HepG2 (cell line): ENCODE measurements at regions not wholly inside any gene's neighbourhood (a gene's known extent, or its start where the extent isn't known, plus 50 kb on each side); places are given as distances from the start of the nearest gene placed in this dataset.

ENCODE experiments used
- ATAC-seq: fragments of 200-7000 bp; cut with Tn5 transposase; 3 replicates; pipeline ENCODE4 v1.9.1; 2020; ENCODE audit warnings: mild to moderate bottlenecking, moderate library complexity
- BruUV-seq: library from RNA; stranded (reverse); fragments of 400-500 nt; replicated peaks from 2 replicates; lab custom pipeline; 2021; lab: Mats Ljungman, UMichigan
- CTCF ChIA-PET: fragments of 300-600 bp; formaldehyde crosslinking; extraction: SDS; loops from one replicate; lab custom pipeline; 2021; ENCODE audit warnings: low total read pairs, inconsistent platforms, low intra/inter-chr PET ratio; lab: Yijun Ruan, JAX
- POLR2A ChIA-PET: fragments of 350-600 bp; sonication (Branson Sonifier 250); formaldehyde crosslinking; loops from one replicate; lab custom pipeline; 2020; ENCODE audit warnings: antibody characterized with exemption, inconsistent platforms; lab: Yijun Ruan, JAX
- DNase-seq: peaks from one replicate; pipeline ENCODE4 v3.0.0-alpha.2; 2015; ENCODE audit warnings: low spot score
- FAIRE-seq: peaks from 3 replicates; lab custom pipeline; 2011; peaks lifted over from hg19 to GRCh38; lab: Jason Lieb, UNC
- H2AFZ ChIP-seq: one replicate; pipeline ENCODE4 v1.6.1; 2011; ENCODE audit warnings: low read length, inconsistent platforms
- H3K27ac ChIP-seq: fragments of 300-600 bp; 3 replicates; pipeline ENCODE4 v1.8.0; 2011; ENCODE audit warnings: mixed run types, mild to moderate bottlenecking, mixed read lengths, low read length, inconsistent platforms; ENCODE audit not compliant: insufficient read depth; ENCODE audit errors: extremely low read length
- H3K27me3 ChIP-seq, 2 experiments: fragments of 200-600 bp in 1 of 2; 2 replicates in 1 of 2; 3 replicates in 1 of 2; pipeline versions ENCODE4 v1.6.0 to v1.8.0; 2011; ENCODE audit warnings: low read length in 2 of 2, mild to moderate bottlenecking in 2 of 2, moderate library complexity in 2 of 2, inconsistent platforms in 1 of 2; ENCODE audit not compliant: insufficient read depth in 2 of 2, control insufficient read depth in 1 of 2
- H3K36me3 ChIP-seq, 2 experiments: fragments of 200-600 bp in 1 of 2; replicated peaks in 1 of 2; 2 replicates in 1 of 2; 3 replicates in 1 of 2; pipeline versions ENCODE4 v1.5.1 to v1.8.0; 2011; ENCODE audit warnings: low read length in 2 of 2, inconsistent platforms in 1 of 2; ENCODE audit not compliant: insufficient read depth in 2 of 2, control insufficient read depth in 1 of 2
- H3K4me1 ChIP-seq: 2 replicates; pipeline ENCODE4 v1.5.1; 2012; ENCODE audit warnings: low read length, inconsistent platforms; ENCODE audit not compliant: insufficient read depth
- H3K4me2 ChIP-seq: 2 replicates; pipeline ENCODE4 v1.6.0; 2011; ENCODE audit warnings: low read depth, low read length, inconsistent platforms
- H3K4me3 ChIP-seq, 3 experiments: fragments of 200-600 bp in 1 of 3; sonication (generic), shearing (Covaris generic) in 1 of 3; replicated peaks in 1 of 3; 2 replicates each; pipeline ENCODE4 v1.5.1; 2011 to 2016; ENCODE audit warnings: low read length in 3 of 3, inconsistent platforms in 2 of 3, low read depth in 2 of 3, mild to moderate bottlenecking in 2 of 3, control low read depth in 1 of 3, mixed read lengths in 1 of 3; ENCODE audit not compliant: insufficient read depth in 1 of 3
- H3K79me2 ChIP-seq: one replicate; pipeline ENCODE4 v1.6.1; 2011; ENCODE audit warnings: low read length, inconsistent platforms; ENCODE audit not compliant: insufficient read depth
- H3K9ac ChIP-seq: 2 replicates; pipeline ENCODE4 v1.6.0; 2011; ENCODE audit warnings: mild to moderate bottlenecking, low read depth, low read length, inconsistent platforms; ENCODE audit not compliant: insufficient read depth
- H3K9me3 ChIP-seq: 2 replicates; pipeline ENCODE4 v1.5.1; 2012; ENCODE audit warnings: mild to moderate bottlenecking, low read length
- H4K20me1 ChIP-seq: 2 replicates; pipeline ENCODE4 v1.6.0; 2011; ENCODE audit warnings: inconsistent platforms, mild to moderate bottlenecking, low read length, moderate library complexity; ENCODE audit not compliant: insufficient read depth
- ARID3A ChIP-seq: IDR thresholded peaks from 2 replicates; pipeline ENCODE4 v1.6.1; 2012; ENCODE audit warnings: low read depth, low read length, improper control_type of control experiment
- FOXO1 ChIP-seq: sonication (generic); formaldehyde crosslinking; IDR thresholded peaks from 2 replicates; pipeline ENCODE4 v1.4.0; 2020; ENCODE audit warnings: missing genetic modification reagents
- MEF2D ChIP-seq: sonication (generic); formaldehyde crosslinking; IDR thresholded peaks from 2 replicates; pipeline ENCODE4 v1.5.1; 2020; ENCODE audit warnings: mild to moderate bottlenecking, missing genetic modification reagents
- MLLT10 ChIP-seq: sonication (generic); formaldehyde crosslinking; IDR thresholded peaks from 2 replicates; pipeline ENCODE4 v1.4.0; 2020; ENCODE audit warnings: missing genetic modification reagents
- RAD51 ChIP-seq: fragments of 450-650 bp; IDR thresholded peaks from 2 replicates; pipeline ENCODE4 v1.6.1; 2016; ENCODE audit warnings: borderline replicate concordance
- RXRA ChIP-seq: sonication (generic); formaldehyde crosslinking; IDR thresholded peaks from 2 replicates; pipeline ENCODE4 v1.5.1; 2020; ENCODE audit warnings: missing genetic modification reagents
- THRA ChIP-seq: sonication (generic); formaldehyde crosslinking; IDR thresholded peaks from 2 replicates; pipeline ENCODE4 v1.4.0; 2020; ENCODE audit warnings: missing genetic modification reagents, borderline replicate concordance
- ZBTB7A ChIP-seq: sonication (generic); formaldehyde crosslinking; IDR thresholded peaks from 2 replicates; pipeline ENCODE4 v1.8.0; 2022; ENCODE audit warnings: mild to moderate bottlenecking, missing genetic modification reagents
- ZFP1 ChIP-seq: IDR thresholded peaks from 2 replicates; pipeline ENCODE4 v1.6.1; 2016
- ZFP82 ChIP-seq: sonication (generic); formaldehyde crosslinking; IDR thresholded peaks from 2 replicates; pipeline ENCODE4 v1.5.1; 2020; ENCODE audit warnings: mild to moderate bottlenecking, missing genetic modification reagents, borderline replicate concordance
- ZNF280D ChIP-seq: sonication (generic); formaldehyde crosslinking; IDR thresholded peaks from 2 replicates; pipeline ENCODE4 v1.5.1; 2020; ENCODE audit warnings: mild to moderate bottlenecking, missing genetic modification reagents
- ZNF563 ChIP-seq: sonication (generic); formaldehyde crosslinking; IDR thresholded peaks from 2 replicates; pipeline ENCODE4 v1.8.0; 2022; ENCODE audit warnings: mild to moderate bottlenecking, moderate library complexity, missing genetic modification reagents
- ZNF784 ChIP-seq: sonication (generic); formaldehyde crosslinking; IDR thresholded peaks from 2 replicates; pipeline ENCODE4 v1.5.1; 2020; ENCODE audit warnings: missing genetic modification reagents, mild to moderate bottlenecking, borderline replicate concordance
- WGBS: methylation state at CpG from one replicate; pipeline ENCODE4 v1.1.6; 2017; ENCODE audit warnings: low lambda C conversion rate; 5-methylcytosine and 5-hydroxymethylcytosine counted together
- in situ Hi-C: cut with HindIII; loops from 2 replicates; pipeline ENCODE4 v1.10.0; 2017; ENCODE audit warnings: low pct_unique_long_range_greater_than_20kb; ENCODE audit not compliant: extremely low pct_ligation_motif_present
- intact Hi-C: fragments of 100-400 bp; cut with micrococcal nuclease; formaldehyde crosslinking; loops from one replicate; pipeline ENCODE4 v1.10.0; 2022; ENCODE audit not compliant: unreplicated experiment

- ChIA-PET POLR2A (no interaction called here), CTCF (no interaction called here)
- Histone ChIP-seq H2AFZ (no peak overlapping the region), H3K27ac (no peak overlapping the region), H3K9me3 (no peaks in the 10 kb centered on the region), H3K79me2 (no peaks in the 10 kb centered on the region), H3K36me3 (no peaks in the 10 kb centered on the region), H3K4me2 (no peak overlapping the region), H3K4me3 (no peak overlapping the region), H4K20me1 (no peaks in the 10 kb centered on the region), H3K4me1 (peaks cover 82% of the 10 kb centered on the region), H3K27me3 (no peaks in the 10 kb centered on the region), H3K9ac (no peak overlapping the region)
- 100% methylated on average over 1 of the region's 1 CpG for WGBS
- ATAC-seq, result no peak
- intact Hi-C loops, result no loop called here
- no peak for FAIRE-seq
- BruUV-seq, result no TSS peak
- TF ChIP-seq RAD51 (no peak), FOXO1 (CRISPR knock-in tag) (no peak), ZFP1 (no peak), ZNF280D (CRISPR knock-in tag) (no peak), MLLT10 (no peak), ZNF563 (no peak), ARID3A (no peak), ZBTB7A (CRISPR knock-in tag) (no peak), MEF2D (no peak), RXRA (CRISPR knock-in tag) (no peak), ZNF784 (CRISPR knock-in tag) (no peak), ZFP82 (CRISPR knock-in tag) (no peak), THRA (no peak)
- DNase-seq, result no peak
- in situ Hi-C loops, result no loop called here
Observed at GRCh38 chr15:62818691-62819090, 223.9 kb upstream of the TPM1 start.
